Lower lobe of right lung (tissue), 2 donors: ENCODE measurements at regions not wholly inside any gene's neighbourhood (a gene's known extent, or its start where the extent isn't known, plus 50 kb on each side); places are given as distances from the start of the nearest gene placed in this dataset.

Source experiments
- ATAC-seq, 2 donors: fragments of 200-7000 bp; cut with Tn5 transposase; one replicate each; pipeline ENCODE4 v1.9.1; 2020 to 2022; ENCODE audit warnings: mild to moderate bottlenecking in 2 of 2, moderate library complexity in 2 of 2
- DNase-seq: peaks from one replicate; pipeline ENCODE4 v3.0.0-alpha.2; 2020
- H3K27ac ChIP-seq: fragments of 200-600 bp; one replicate; pipeline ENCODE4 v1.8.0; 2022
- H3K27me3 ChIP-seq: fragments of 200-600 bp; one replicate; pipeline ENCODE4 v1.8.0; 2022; ENCODE audit warnings: low read depth
- H3K36me3 ChIP-seq: fragments of 200-600 bp; one replicate; pipeline ENCODE4 v1.8.0; 2022; ENCODE audit warnings: mild to moderate bottlenecking
- H3K4me1 ChIP-seq: fragments of 200-600 bp; one replicate; pipeline ENCODE4 v1.8.0; 2022
- H3K4me3 ChIP-seq: fragments of 200-600 bp; one replicate; pipeline ENCODE4 v1.8.0; 2022; ENCODE audit warnings: mild to moderate bottlenecking
- H3K9me3 ChIP-seq: fragments of 200-600 bp; one replicate; pipeline ENCODE4 v1.8.0; 2022
- CTCF ChIP-seq: fragments of 200-600 bp; IDR thresholded peaks from one replicate; pipeline ENCODE4 v1.8.0; 2022; ENCODE audit warnings: antibody characterized with exemption, mild to moderate bottlenecking
- intact Hi-C: fragments of 100-400 bp; cut with DNase I; formaldehyde crosslinking; loops from one replicate; pipeline ENCODE4 v1.11.0; 2022
- donor health status: DM: no; HTN: yes; CAD: no; lungs with severe emphysema.

- TF ChIP-seq CTCF: no peak
- no peak for ATAC-seq
- no peaks in the 10 kb centered on the region for H3K9me3 ChIP-seq
- intact Hi-C loops: no loop called here
- no peaks in the 10 kb centered on the region for H3K27me3 ChIP-seq
- no peak overlapping the region for H3K27ac ChIP-seq
- no peaks in the 10 kb centered on the region for H3K4me1 ChIP-seq
- DNase-seq: no peak
- H3K36me3 ChIP-seq: no peaks in the 10 kb centered on the region
- H3K4me3 ChIP-seq: no peak overlapping the region
Observed at GRCh38 chr5:82991678-82992323, 85.4 kb downstream of the TMEM167A start.

- Histone ChIP-seq H3K36me3 (no peaks in the 10 kb centered on the region), H3K4me1 (no peaks in the 10 kb centered on the region), H3K27me3 (no peaks in the 10 kb centered on the region), H3K27ac (no peak overlapping the region), H3K4me3 (no peak overlapping the region), H3K9me3 (no peaks in the 10 kb centered on the region)
- DNase-seq (no peak), ATAC-seq (no peak)
- intact Hi-C loops: no loop called here
- no peak for TF ChIP-seq CTCF
Observed at GRCh38 chr5:82991059-82991458, 86.1 kb downstream of the TMEM167A start.

GRCh38 chr5:82987188-82987587, 90.0 kb downstream of the TMEM167A start:
- intact Hi-C loops: no loop called here
- Histone ChIP-seq H3K9me3 (no peaks in the 10 kb centered on the region), H3K36me3 (no peaks in the 10 kb centered on the region), H3K4me3 (no peak overlapping the region), H3K4me1 (no peaks in the 10 kb centered on the region), H3K27me3 (no peaks in the 10 kb centered on the region), H3K27ac (no peak overlapping the region)
- TF ChIP-seq CTCF: no peak
- ATAC-seq (no peak), DNase-seq (no peak)

GRCh38 chr5:82986404-82986803, 90.8 kb downstream of the TMEM167A start:
- Histone ChIP-seq H3K4me3 (no peak overlapping the region), H3K27me3 (no peaks in the 10 kb centered on the region), H3K36me3 (no peaks in the 10 kb centered on the region), H3K9me3 (no peaks in the 10 kb centered on the region), H3K27ac (no peak overlapping the region), H3K4me1 (no peaks in the 10 kb centered on the region)
- ATAC-seq (no peak), DNase-seq (no peak)
- no peak for TF ChIP-seq CTCF
- intact Hi-C loops: no loop called here

GRCh38 chr5:82985763-82986162, 91.4 kb downstream of the TMEM167A start:
- no peak for TF ChIP-seq CTCF
- no peak overlapping the region for H3K4me3 ChIP-seq
- no peaks in the 10 kb centered on the region for H3K9me3 ChIP-seq
- DNase-seq (no peak), ATAC-seq (no peak)
- intact Hi-C loops: no loop called here
- H3K4me1 ChIP-seq: no peaks in the 10 kb centered on the region
- H3K27me3 ChIP-seq: no peaks in the 10 kb centered on the region
- no peak overlapping the region for H3K27ac ChIP-seq
- H3K36me3 ChIP-seq: no peaks in the 10 kb centered on the region
